MM.1S (cell line): ENCODE measurements at regions not wholly inside any gene's neighbourhood (a gene's known extent, or its start where the extent isn't known, plus 50 kb on each side); places are given as distances from the start of the nearest gene placed in this dataset.

Source experiments
- DNase-seq: peaks from one replicate; pipeline ENCODE4 v3.0.0-alpha.2; 2015
- H2AFZ ChIP-seq: fragments of 300-600 bp; sonication (generic); 2 replicates; pipeline ENCODE4 v1.6.0; 2016; ENCODE audit warnings: antibody characterized with exemption, low read length
- H3F3A ChIP-seq: fragments of 300-600 bp; sonication (generic); 2 replicates; pipeline ENCODE4 v1.6.1; 2016; ENCODE audit warnings: mild to moderate bottlenecking, antibody characterized with exemption, low read length, moderate library complexity, mixed read lengths; ENCODE audit not compliant: insufficient read depth
- H3K27ac ChIP-seq: fragments of 300-600 bp; sonication (generic); 2 replicates; pipeline ENCODE4 v1.5.1; 2016; ENCODE audit warnings: mild to moderate bottlenecking, low read length
- H3K27me3 ChIP-seq: fragments of 300-600 bp; sonication (generic); replicated peaks from 2 replicates; pipeline ENCODE4 v1.6.0; 2016; ENCODE audit warnings: low read length; ENCODE audit not compliant: insufficient read depth
- H3K36me3 ChIP-seq: fragments of 300-600 bp; sonication (generic); replicated peaks from 2 replicates; pipeline ENCODE4 v1.6.1; 2016; ENCODE audit warnings: mild to moderate bottlenecking, low read length, mixed read lengths; ENCODE audit not compliant: insufficient read depth
- H3K4me1 ChIP-seq: fragments of 300-600 bp; sonication (generic); 2 replicates; pipeline ENCODE4 v1.6.1; 2016; ENCODE audit warnings: low read length, mixed read lengths
- H3K4me2 ChIP-seq: fragments of 300-600 bp; sonication (generic); 2 replicates; pipeline ENCODE4 v1.6.0; 2016; ENCODE audit warnings: low read depth, low read length
- H3K4me3 ChIP-seq: fragments of 300-600 bp; sonication (generic); 2 replicates; pipeline ENCODE4 v1.5.1; 2016; ENCODE audit warnings: low read length, mixed read lengths
- H3K79me2 ChIP-seq: fragments of 300-600 bp; sonication (generic); 2 replicates; pipeline ENCODE4 v1.6.1; 2016; ENCODE audit warnings: mixed run types, low read length, mixed read lengths
- H3K9ac ChIP-seq: fragments of 300-600 bp; sonication (generic); 2 replicates; pipeline ENCODE4 v1.6.1; 2016; ENCODE audit warnings: low read length, mixed read lengths
- H3K9me2 ChIP-seq: fragments of 300-600 bp; sonication (generic); replicated peaks from 2 replicates; pipeline ENCODE4 v1.6.1; 2016; ENCODE audit warnings: mild to moderate bottlenecking, low read length, mixed read lengths; ENCODE audit not compliant: insufficient read depth
- H3K9me3 ChIP-seq: fragments of 300-600 bp; sonication (generic); replicated peaks from 2 replicates; pipeline ENCODE4 v1.6.1; 2016; ENCODE audit warnings: mild to moderate bottlenecking, low read length, mixed read lengths; ENCODE audit not compliant: insufficient read depth
- H4K20me1 ChIP-seq: fragments of 300-600 bp; sonication (generic); 2 replicates; pipeline ENCODE4 v1.6.1; 2016; ENCODE audit warnings: mild to moderate bottlenecking, low read length, moderate library complexity, mixed read lengths; ENCODE audit not compliant: insufficient read depth
- CTCF ChIP-seq: fragments of 300-600 bp; sonication (generic); IDR thresholded peaks from 2 replicates; pipeline ENCODE4 v1.5.1; 2016; ENCODE audit warnings: antibody characterized with exemption, low read length, mixed read lengths
- EZH2 ChIP-seq: fragments of 300-600 bp; sonication (generic); optimal IDR thresholded peaks from 2 replicates; pipeline ENCODE3; 2017; ENCODE audit warnings: low read depth, mild to moderate bottlenecking, antibody characterized with exemption, low read length, mixed read lengths
- EZH2phosphoT487 ChIP-seq: fragments of 300-600 bp; sonication (generic); IDR thresholded peaks from 2 replicates; pipeline ENCODE4 v1.6.1; 2018; ENCODE audit warnings: antibody characterized with exemption, low read length

DNA sequence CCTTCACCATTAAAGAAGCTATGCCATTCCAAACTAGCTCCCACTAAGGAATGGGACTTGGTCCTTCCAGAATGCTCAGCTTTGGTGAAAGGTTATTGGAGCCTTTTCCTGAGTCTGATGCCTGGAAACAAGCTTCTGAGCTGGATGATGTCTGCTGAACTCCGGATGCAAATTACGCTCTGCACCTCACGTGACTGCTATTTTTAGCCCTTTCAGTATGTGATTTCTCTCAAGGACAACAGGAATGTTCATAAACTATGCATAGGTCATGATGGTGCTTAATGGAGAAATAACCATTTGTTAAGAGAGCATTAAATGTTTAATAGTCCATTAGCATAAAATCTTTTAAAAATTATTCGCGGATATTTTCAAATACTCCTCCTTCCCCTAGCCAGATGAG is 631.4 kb upstream of the KIRREL3 start:
- no peaks in the 10 kb centered on the region for H4K20me1 ChIP-seq
- no peak overlapping the region for H3K4me3 ChIP-seq
- no peaks in the 10 kb centered on the region for H3K9me2 ChIP-seq
- H3K79me2 ChIP-seq = no peaks in the 10 kb centered on the region
- no peak overlapping the region for H3K4me2 ChIP-seq
- no peaks in the 10 kb centered on the region for H3K27me3 ChIP-seq
- H3F3A ChIP-seq = no peaks in the 10 kb centered on the region
- TF ChIP-seq EZH2 (no peak), EZH2phosphoT487 (no peak), CTCF (no peak)
- H3K36me3 ChIP-seq = no peaks in the 10 kb centered on the region
- H3K9ac ChIP-seq = no peak overlapping the region
- H3K4me1 ChIP-seq = no peaks in the 10 kb centered on the region
- H3K27ac ChIP-seq = no peak overlapping the region
- H2AFZ ChIP-seq = no peak overlapping the region
- no peak for DNase-seq
- H3K9me3 ChIP-seq = no peaks in the 10 kb centered on the region

DNA sequence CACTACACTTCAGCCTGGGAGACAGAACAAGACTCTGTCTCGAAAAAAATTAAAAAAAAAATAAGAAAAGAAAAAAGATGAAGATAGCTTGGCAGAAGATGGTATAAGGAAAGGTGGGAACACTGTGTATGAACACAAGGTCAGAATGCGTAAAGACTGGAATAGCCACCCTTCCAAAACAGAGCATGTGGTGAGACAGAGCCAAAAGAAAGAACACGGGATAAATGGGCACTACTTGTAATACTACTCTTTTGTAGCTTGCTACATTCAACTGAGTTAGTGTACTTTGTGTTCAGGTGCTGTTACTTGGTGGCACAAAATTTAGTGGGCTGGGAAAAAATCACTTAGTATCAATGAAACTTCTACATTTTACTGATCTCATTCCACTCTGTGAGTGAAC is 628.6 kb upstream of the KIRREL3 start:
- H3K27ac ChIP-seq = no peak overlapping the region
- no peaks in the 10 kb centered on the region for H3K9me2 ChIP-seq
- H3F3A ChIP-seq = no peaks in the 10 kb centered on the region
- no peak for TF ChIP-seq EZH2
- TF ChIP-seq CTCF = no peak
- no peak for TF ChIP-seq EZH2phosphoT487
- H3K79me2 ChIP-seq = no peaks in the 10 kb centered on the region
- no peaks in the 10 kb centered on the region for H3K9me3 ChIP-seq
- no peak overlapping the region for H3K9ac ChIP-seq
- no peaks in the 10 kb centered on the region for H3K36me3 ChIP-seq
- H2AFZ ChIP-seq = no peak overlapping the region
- no peaks in the 10 kb centered on the region for H3K4me1 ChIP-seq
- no peak overlapping the region for H3K4me3 ChIP-seq
- no peak for DNase-seq
- H3K27me3 ChIP-seq = no peaks in the 10 kb centered on the region
- no peaks in the 10 kb centered on the region for H4K20me1 ChIP-seq
- H3K4me2 ChIP-seq = no peak overlapping the region

DNA sequence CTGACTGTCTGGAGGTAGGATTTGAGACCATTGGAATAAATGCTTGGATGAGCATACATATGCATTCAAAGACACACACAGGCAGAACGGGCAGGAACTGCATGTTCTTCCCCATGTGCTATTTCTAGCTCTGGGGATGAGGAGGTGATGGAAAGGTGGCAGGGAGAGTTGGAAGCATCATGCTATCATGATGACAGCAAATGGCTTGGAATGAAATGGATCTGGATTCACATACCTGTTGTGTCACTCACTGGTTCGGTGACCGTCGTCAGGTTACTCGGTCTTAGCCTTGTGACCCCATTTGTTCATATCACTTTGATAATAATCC is 627.9 kb upstream of the KIRREL3 start:
- Histone ChIP-seq H3K4me1 (no peaks in the 10 kb centered on the region), H3K27ac (no peak overlapping the region), H3K4me3 (no peak overlapping the region), H3K27me3 (no peaks in the 10 kb centered on the region), H4K20me1 (no peaks in the 10 kb centered on the region), H3K36me3 (no peaks in the 10 kb centered on the region), H3F3A (no peaks in the 10 kb centered on the region), H3K4me2 (no peak overlapping the region), H3K9me2 (no peaks in the 10 kb centered on the region), H3K9me3 (no peaks in the 10 kb centered on the region), H3K79me2 (no peaks in the 10 kb centered on the region), H2AFZ (no peak overlapping the region), H3K9ac (no peak overlapping the region)
- DNase-seq = no peak
- TF ChIP-seq CTCF (no peak), EZH2phosphoT487 (no peak), EZH2 (no peak)
